K562 (cell line): ENCODE measurements at regions not wholly inside any gene's neighbourhood (a gene's known extent, or its start where the extent isn't known, plus 50 kb on each side); places are given as distances from the start of the nearest gene placed in this dataset.
A peak's percentile ranks its signal among the peaks of the same experiment; 100 is the strongest.

ENCODE experiments used
- CBX2 ChIP-seq: fragments of 200-600 bp; sonication (generic); IDR thresholded peaks from one replicate; pipeline ENCODE4 v1.6.1; 2012; ENCODE audit warnings: mild to moderate bottlenecking, low read length, inconsistent platforms; ENCODE audit not compliant: insufficient read depth, poor library complexity, severe bottlenecking
- CCNT2 ChIP-seq: IDR thresholded peaks from 2 replicates; pipeline ENCODE4 v1.6.1; 2011; ENCODE audit warnings: borderline replicate concordance, low read depth, mild to moderate bottlenecking, moderate library complexity, mixed read lengths, low read length; ENCODE audit not compliant: insufficient read length; ENCODE audit errors: extremely low read depth
- CREM ChIP-seq: IDR thresholded peaks from 2 replicates; pipeline ENCODE4 v1.6.1; 2014; ENCODE audit warnings: antibody characterized with exemption, low read depth
- EP300 ChIP-seq: IDR thresholded peaks from 2 replicates; pipeline ENCODE4 v1.6.1; 2012; ENCODE audit warnings: low read length, improper control_type of control experiment
- HMGN3 ChIP-seq: IDR thresholded peaks from 2 replicates; pipeline ENCODE4 v1.6.1; 2011; ENCODE audit warnings: borderline replicate concordance, low read depth, mild to moderate bottlenecking, mixed read lengths, low read length; ENCODE audit not compliant: insufficient read length; ENCODE audit errors: extremely low read depth
- ILK ChIP-seq: fragments of 450-650 bp; IDR thresholded peaks from 2 replicates; pipeline ENCODE4 v1.6.1; 2016; ENCODE audit warnings: missing genetic modification characterization, low read depth, mild to moderate bottlenecking, missing compliant biosample characterization, moderate library complexity, borderline replicate concordance
- NBN ChIP-seq: fragments of 450-650 bp; IDR thresholded peaks from 2 replicates; pipeline ENCODE4 v1.6.1; 2016; ENCODE audit warnings: low read depth, mild to moderate bottlenecking
- POLR2H ChIP-seq: IDR thresholded peaks from 2 replicates; pipeline ENCODE4 v1.6.1; 2016; ENCODE audit warnings: missing genetic modification characterization, low read depth, mild to moderate bottlenecking, control low read depth, missing compliant biosample characterization, moderate library complexity
- POLR3G ChIP-seq: IDR thresholded peaks from 2 replicates; pipeline ENCODE4 v1.6.1; 2011; ENCODE audit not compliant: insufficient read length, insufficient replicate concordance; ENCODE audit errors: extremely low read depth
- RNF2 ChIP-seq: sonication (generic); IDR thresholded peaks from 2 replicates; pipeline ENCODE4 v1.6.1; 2016
- SMAD4 ChIP-seq: fragments of 250-450 bp; sonication (Bioruptor Pico); conservative IDR thresholded peaks from 2 replicates; pipeline ENCODE4 v1.8.0; 2021; ENCODE audit warnings: inconsistent platforms, mild to moderate bottlenecking, moderate library complexity
- SMC3 ChIP-seq: conservative IDR thresholded peaks from 2 replicates; pipeline ENCODE4 v1.6.1; 2011; ENCODE audit warnings: low read depth, low read length, improper control_type of control experiment; ENCODE audit not compliant: insufficient read depth
- TBP ChIP-seq: optimal IDR thresholded peaks from 2 replicates; pipeline ENCODE3; 2011; ENCODE audit warnings: low read depth, low read length, improper control_type of control experiment
- THRAP3 ChIP-seq: fragments of 450-650 bp; IDR thresholded peaks from 2 replicates; pipeline ENCODE4 v1.6.1; 2016; ENCODE audit warnings: mild to moderate bottlenecking, inconsistent platforms, borderline replicate concordance
- ZBTB1 ChIP-seq: sonication (generic); formaldehyde crosslinking; IDR thresholded peaks from 2 replicates; pipeline ENCODE4 v1.8.1; 2023; ENCODE audit warnings: missing genetic modification reagents, low read depth, mild to moderate bottlenecking, borderline replicate concordance
- ZNF778 ChIP-seq: fragments of 450-650 bp; formaldehyde crosslinking; IDR thresholded peaks from 2 replicates; pipeline ENCODE4 v1.4.0; 2020; ENCODE audit warnings: mild to moderate bottlenecking, moderate library complexity
- TF ChIP-seq, protein P1 (sequence below): fragments of 250-450 bp; sonication (Bioruptor Pico); IDR thresholded peaks from 2 replicates; pipeline ENCODE4 v1.5.0; 2020; ENCODE audit warnings: mild to moderate bottlenecking, borderline replicate concordance
- TF ChIP-seq, protein P2 (sequence below): fragments of 450-650 bp; IDR thresholded peaks from 2 replicates; pipeline ENCODE4 v1.6.1; 2014; ENCODE audit warnings: low read depth, mild to moderate bottlenecking, moderate library complexity, borderline replicate concordance
- TF ChIP-seq, protein P3 (sequence below): sonication (generic); formaldehyde crosslinking; IDR thresholded peaks from 2 replicates; pipeline ENCODE4 v1.8.0; 2022; ENCODE audit warnings: mild to moderate bottlenecking, low read depth, missing genetic modification reagents
- TF ChIP-seq, protein P4 (sequence below), 3 experiments: IDR thresholded peaks in 2 of 3; conservative IDR thresholded peaks in 1 of 3; 2 replicates each; pipeline ENCODE4 v1.5.1; 2011 to 2012; ENCODE audit warnings: low read length in 3 of 3, mild to moderate bottlenecking in 3 of 3, control low read depth in 2 of 3, improper control_type of control experiment in 1 of 3, inconsistent platforms in 1 of 3, low read depth in 1 of 3, mixed read lengths in 1 of 3, moderate library complexity in 1 of 3; ENCODE audit not compliant: insufficient read depth in 2 of 3
- TF ChIP-seq, protein P5 (sequence below): sonication (generic); formaldehyde crosslinking; IDR thresholded peaks from 2 replicates; pipeline ENCODE4 v1.9.0; 2022; ENCODE audit warnings: mild to moderate bottlenecking, missing genetic modification reagents

DNA sequence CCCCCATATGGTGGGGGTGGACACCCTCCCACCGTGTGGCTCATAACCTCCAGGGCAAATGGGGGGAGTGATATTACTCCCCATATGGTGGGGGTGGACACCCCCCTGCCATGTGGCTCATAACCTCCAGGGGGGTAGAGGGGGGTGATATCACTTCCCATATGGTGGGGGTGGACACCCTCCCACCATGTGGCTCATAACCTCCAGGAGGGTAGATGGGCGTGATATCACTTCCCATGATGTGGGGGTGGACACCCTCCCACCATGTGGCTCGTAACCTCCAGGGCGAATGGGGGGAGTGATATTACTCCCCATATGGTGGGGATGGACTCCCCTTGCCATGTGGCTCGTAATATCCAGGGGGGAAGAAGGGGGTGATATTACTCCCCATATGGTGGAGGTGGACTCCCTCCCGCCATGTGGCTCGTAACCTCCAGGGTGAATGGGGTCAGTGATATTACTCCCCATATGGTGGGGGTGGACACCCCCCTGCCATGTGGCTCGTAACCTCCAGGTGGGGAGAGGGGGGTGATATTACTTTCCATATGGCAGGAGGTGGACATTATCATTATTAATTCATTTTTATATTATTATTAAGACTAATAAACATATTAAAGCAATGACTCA lies 51.2 kb upstream of the OXA1L start (continued):
- no peak for TF ChIP-seq SMAD4 (CRISPR knock-in tag)
- no peak for TF ChIP-seq SMC3
- TF ChIP-seq, protein P1, sequence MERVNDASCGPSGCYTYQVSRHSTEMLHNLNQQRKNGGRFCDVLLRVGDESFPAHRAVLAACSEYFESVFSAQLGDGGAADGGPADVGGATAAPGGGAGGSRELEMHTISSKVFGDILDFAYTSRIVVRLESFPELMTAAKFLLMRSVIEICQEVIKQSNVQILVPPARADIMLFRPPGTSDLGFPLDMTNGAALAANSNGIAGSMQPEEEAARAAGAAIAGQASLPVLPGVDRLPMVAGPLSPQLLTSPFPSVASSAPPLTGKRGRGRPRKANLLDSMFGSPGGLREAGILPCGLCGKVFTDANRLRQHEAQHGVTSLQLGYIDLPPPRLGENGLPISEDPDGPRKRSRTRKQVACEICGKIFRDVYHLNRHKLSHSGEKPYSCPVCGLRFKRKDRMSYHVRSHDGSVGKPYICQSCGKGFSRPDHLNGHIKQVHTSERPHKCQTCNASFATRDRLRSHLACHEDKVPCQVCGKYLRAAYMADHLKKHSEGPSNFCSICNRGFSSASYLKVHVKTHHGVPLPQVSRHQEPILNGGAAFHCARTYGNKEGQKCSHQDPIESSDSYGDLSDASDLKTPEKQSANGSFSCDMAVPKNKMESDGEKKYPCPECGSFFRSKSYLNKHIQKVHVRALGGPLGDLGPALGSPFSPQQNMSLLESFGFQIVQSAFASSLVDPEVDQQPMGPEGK (CRISPR knock-in tag): no peak
- TF ChIP-seq POLR3G: no peak
- TF ChIP-seq RNF2: peak; percentile 65; the same call in 1 of the 2 replicates
- TF ChIP-seq ILK: no peak
- TF ChIP-seq, protein P2, sequence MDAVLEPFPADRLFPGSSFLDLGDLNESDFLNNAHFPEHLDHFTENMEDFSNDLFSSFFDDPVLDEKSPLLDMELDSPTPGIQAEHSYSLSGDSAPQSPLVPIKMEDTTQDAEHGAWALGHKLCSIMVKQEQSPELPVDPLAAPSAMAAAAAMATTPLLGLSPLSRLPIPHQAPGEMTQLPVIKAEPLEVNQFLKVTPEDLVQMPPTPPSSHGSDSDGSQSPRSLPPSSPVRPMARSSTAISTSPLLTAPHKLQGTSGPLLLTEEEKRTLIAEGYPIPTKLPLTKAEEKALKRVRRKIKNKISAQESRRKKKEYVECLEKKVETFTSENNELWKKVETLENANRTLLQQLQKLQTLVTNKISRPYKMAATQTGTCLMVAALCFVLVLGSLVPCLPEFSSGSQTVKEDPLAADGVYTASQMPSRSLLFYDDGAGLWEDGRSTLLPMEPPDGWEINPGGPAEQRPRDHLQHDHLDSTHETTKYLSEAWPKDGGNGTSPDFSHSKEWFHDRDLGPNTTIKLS: no peak
- TF ChIP-seq NBN: no peak
- no peak for TF ChIP-seq CCNT2
- TF ChIP-seq, protein P3, sequence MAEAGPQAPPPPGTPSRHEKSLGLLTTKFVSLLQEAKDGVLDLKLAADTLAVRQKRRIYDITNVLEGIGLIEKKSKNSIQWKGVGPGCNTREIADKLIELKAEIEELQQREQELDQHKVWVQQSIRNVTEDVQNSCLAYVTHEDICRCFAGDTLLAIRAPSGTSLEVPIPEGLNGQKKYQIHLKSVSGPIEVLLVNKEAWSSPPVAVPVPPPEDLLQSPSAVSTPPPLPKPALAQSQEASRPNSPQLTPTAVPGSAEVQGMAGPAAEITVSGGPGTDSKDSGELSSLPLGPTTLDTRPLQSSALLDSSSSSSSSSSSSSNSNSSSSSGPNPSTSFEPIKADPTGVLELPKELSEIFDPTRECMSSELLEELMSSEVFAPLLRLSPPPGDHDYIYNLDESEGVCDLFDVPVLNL: no peak
- no peak for TF ChIP-seq HMGN3
- peak; percentile 74 for TF ChIP-seq CREM
- no peak for TF ChIP-seq ZBTB1
- no peak for TF ChIP-seq TBP
- TF ChIP-seq, protein P4, sequence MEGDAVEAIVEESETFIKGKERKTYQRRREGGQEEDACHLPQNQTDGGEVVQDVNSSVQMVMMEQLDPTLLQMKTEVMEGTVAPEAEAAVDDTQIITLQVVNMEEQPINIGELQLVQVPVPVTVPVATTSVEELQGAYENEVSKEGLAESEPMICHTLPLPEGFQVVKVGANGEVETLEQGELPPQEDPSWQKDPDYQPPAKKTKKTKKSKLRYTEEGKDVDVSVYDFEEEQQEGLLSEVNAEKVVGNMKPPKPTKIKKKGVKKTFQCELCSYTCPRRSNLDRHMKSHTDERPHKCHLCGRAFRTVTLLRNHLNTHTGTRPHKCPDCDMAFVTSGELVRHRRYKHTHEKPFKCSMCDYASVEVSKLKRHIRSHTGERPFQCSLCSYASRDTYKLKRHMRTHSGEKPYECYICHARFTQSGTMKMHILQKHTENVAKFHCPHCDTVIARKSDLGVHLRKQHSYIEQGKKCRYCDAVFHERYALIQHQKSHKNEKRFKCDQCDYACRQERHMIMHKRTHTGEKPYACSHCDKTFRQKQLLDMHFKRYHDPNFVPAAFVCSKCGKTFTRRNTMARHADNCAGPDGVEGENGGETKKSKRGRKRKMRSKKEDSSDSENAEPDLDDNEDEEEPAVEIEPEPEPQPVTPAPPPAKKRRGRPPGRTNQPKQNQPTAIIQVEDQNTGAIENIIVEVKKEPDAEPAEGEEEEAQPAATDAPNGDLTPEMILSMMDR (IDR thresholded peaks at IDR 0.05 in 2 of 3, conservative IDR thresholded peaks at IDR 0.05 in 1 of 3; ENCODE audit: insufficient read depth in 2 of 3, low read depth in 1 of 3, low read length in 3 of 3): no peak
- TF ChIP-seq EP300: peak; percentile 20; the same call in 1 of the 2 replicates
- TF ChIP-seq POLR2H: no peak
- TF ChIP-seq THRAP3: no peak
- no peak for TF ChIP-seq CBX2
- no peak for TF ChIP-seq ZNF778 (CRISPR knock-in tag)
- TF ChIP-seq, protein P5, sequence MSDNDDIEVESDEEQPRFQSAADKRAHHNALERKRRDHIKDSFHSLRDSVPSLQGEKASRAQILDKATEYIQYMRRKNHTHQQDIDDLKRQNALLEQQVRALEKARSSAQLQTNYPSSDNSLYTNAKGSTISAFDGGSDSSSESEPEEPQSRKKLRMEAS: peak; percentile 49; the same call in 1 of the 2 replicates
